ENCODE measurements at regions not wholly inside any gene's neighbourhood (a gene's known extent, or its start where the extent isn't known, plus 50 kb on each side); places are given as distances from the start of the nearest gene placed in this dataset.

GRCh38 chr16:65827231-65827630 is 539.3 kb upstream of the CDH5 start:
- TF ChIP-seq CTCF (IDR thresholded peaks at IDR 0.05) = no peak
- TF ChIP-seq POLR2AphosphoS5 (IDR thresholded peaks at IDR 0.05; ENCODE audit: insufficient read depth in 1 of 2, low read depth in 1 of 2) = no peak
